ENCODE measurements at regions not wholly inside any gene's neighbourhood (a gene's known extent, or its start where the extent isn't known, plus 50 kb on each side); places are given as distances from the start of the nearest gene placed in this dataset.

GRCh38 chr13:38417241-38417640, 67.6 kb downstream of the UFM1 start:
- no peak for FAIRE-seq
- WGBS (ENCODE audit: insufficient coverage, insufficient replicate concordance, low lambda C conversion rate, missing lambda C conversion rate) = 100% methylated on average over 1 of the region's 1 CpG

GRCh38 chr13:38417727-38418126, 68.1 kb downstream of the UFM1 start:
- SMC1A ChIA-PET (ENCODE audit: uncharacterized antibody, unreplicated experiment) = no interaction called here
- peaks cover 5% of the 10 kb centered on the region; the same call in 1 of the 2 replicates for H3K4me1 ChIP-seq (ENCODE audit: control insufficient read depth, insufficient read depth, low read length)
- no peak overlapping the region for H3K4me3 ChIP-seq
- CTCF ChIA-PET = no interaction called here
- no peak overlapping the region for H3K9ac ChIP-seq (ENCODE audit: control insufficient read depth, insufficient read depth, low read length)
- RAD21 ChIA-PET (ENCODE audit: unreplicated experiment) = no interaction called here
- no peaks in the 10 kb centered on the region for H3K27me3 ChIP-seq (replicated peaks in 1 of 2; ENCODE audit: control insufficient read depth in 2 of 2, insufficient read depth in 2 of 2, low read length in 1 of 2)
- 63% methylated on average over 2 of the region's 2 CpGs for WGBS (ENCODE audit: insufficient coverage, insufficient replicate concordance, low lambda C conversion rate, missing lambda C conversion rate)
- intact Hi-C loops (cut with micrococcal nuclease; ENCODE audit: unreplicated experiment) (loop anchor here (5.0 kb wide), 1 partner anchor 70 kb away; the partner anchor contains the start of gene UFM1), in situ Hi-C loops (cut with MboI) (no loop called here)
- H3K36me3 ChIP-seq (ENCODE audit: control insufficient read depth in 2 of 2, insufficient read depth in 2 of 2, low read length in 1 of 2) = no peaks in the 10 kb centered on the region
- BruUV-seq (replicated peaks) = no TSS peak
- ATAC-seq = peak; percentile 75
- H3K4me2 ChIP-seq (ENCODE audit: control insufficient read depth, insufficient read depth) = no peak overlapping the region
- no peak for DNase-seq (ENCODE audit: low read depth, low spot score)
- peak; percentile 66 for FAIRE-seq
- H3K27ac ChIP-seq (ENCODE audit: control insufficient read depth, insufficient read depth) = no peak overlapping the region
- H3K79me2 ChIP-seq (ENCODE audit: control insufficient read depth, insufficient read depth, low read length) = no peaks in the 10 kb centered on the region
- H2AFZ ChIP-seq (ENCODE audit: control insufficient read depth, low read depth, low read length) = no peak overlapping the region
- POLR2A ChIA-PET = no interaction called here
- H3K9me3 ChIP-seq (replicated peaks; ENCODE audit: control insufficient read depth, insufficient read depth, low read length) = peaks cover 4% of the 10 kb centered on the region; the same call in 2 of the 3 replicates
- no peaks in the 10 kb centered on the region for H4K20me1 ChIP-seq (ENCODE audit: control insufficient read depth, insufficient read depth)
- TF ChIP-seq ETV6 (conservative IDR thresholded peaks at IDR 0.05 in 1 of 2, IDR thresholded peaks at IDR 0.05 in 1 of 2; ENCODE audit: borderline replicate concordance in 1 of 2, low read depth in 1 of 2) (no peak), ZNF622 (IDR thresholded peaks at IDR 0.05) (no peak), ZZZ3 (IDR thresholded peaks at IDR 0.05; ENCODE audit: control insufficient read depth, insufficient read length, low read depth) (no peak), RELA (IDR thresholded peaks at IDR 0.05; ENCODE audit: borderline replicate concordance, partially characterized antibody) (no peak), FOXM1 (IDR thresholded peaks at IDR 0.05; ENCODE audit: low read depth, low read length) (no peak), ATF2 (IDR thresholded peaks at IDR 0.05; ENCODE audit: low read length) (no peak), EED (IDR thresholded peaks at IDR 0.05; ENCODE audit: low read depth) (no peak)
- TF ChIP-seq, protein P1, sequence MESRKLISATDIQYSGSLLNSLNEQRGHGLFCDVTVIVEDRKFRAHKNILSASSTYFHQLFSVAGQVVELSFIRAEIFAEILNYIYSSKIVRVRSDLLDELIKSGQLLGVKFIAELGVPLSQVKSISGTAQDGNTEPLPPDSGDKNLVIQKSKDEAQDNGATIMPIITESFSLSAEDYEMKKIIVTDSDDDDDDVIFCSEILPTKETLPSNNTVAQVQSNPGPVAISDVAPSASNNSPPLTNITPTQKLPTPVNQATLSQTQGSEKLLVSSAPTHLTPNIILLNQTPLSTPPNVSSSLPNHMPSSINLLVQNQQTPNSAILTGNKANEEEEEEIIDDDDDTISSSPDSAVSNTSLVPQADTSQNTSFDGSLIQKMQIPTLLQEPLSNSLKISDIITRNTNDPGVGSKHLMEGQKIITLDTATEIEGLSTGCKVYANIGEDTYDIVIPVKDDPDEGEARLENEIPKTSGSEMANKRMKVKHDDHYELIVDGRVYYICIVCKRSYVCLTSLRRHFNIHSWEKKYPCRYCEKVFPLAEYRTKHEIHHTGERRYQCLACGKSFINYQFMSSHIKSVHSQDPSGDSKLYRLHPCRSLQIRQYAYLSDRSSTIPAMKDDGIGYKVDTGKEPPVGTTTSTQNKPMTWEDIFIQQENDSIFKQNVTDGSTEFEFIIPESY (IDR thresholded peaks at IDR 0.05) = no peak

More at GRCh38 chr13:38417241-38417640, 67.6 kb downstream of the UFM1 start:
- H3K9me3 ChIP-seq (replicated peaks; ENCODE audit: control insufficient read depth, insufficient read depth, low read length) = peaks cover 4% of the 10 kb centered on the region; the same call in 2 of the 3 replicates
- ChIA-PET POLR2A (no interaction called here), RAD21 (ENCODE audit: unreplicated experiment) (no interaction called here), SMC1A (ENCODE audit: uncharacterized antibody, unreplicated experiment) (no interaction called here), CTCF (no interaction called here)
- no peaks in the 10 kb centered on the region for H3K27me3 ChIP-seq (replicated peaks in 1 of 2; ENCODE audit: control insufficient read depth in 2 of 2, insufficient read depth in 2 of 2, low read length in 1 of 2)
- no TSS peak for BruUV-seq (replicated peaks)
- no peaks in the 10 kb centered on the region for H3K36me3 ChIP-seq (ENCODE audit: control insufficient read depth in 2 of 2, insufficient read depth in 2 of 2, low read length in 1 of 2)
- peaks cover 5% of the 10 kb centered on the region; the same call in 1 of the 2 replicates for H3K4me1 ChIP-seq (ENCODE audit: control insufficient read depth, insufficient read depth, low read length)
- in situ Hi-C loops (cut with MboI) (no loop called here), intact Hi-C loops (cut with micrococcal nuclease; ENCODE audit: unreplicated experiment) (loop anchor here (5.0 kb wide), 1 partner anchor 70 kb away; the partner anchor contains the start of gene UFM1)
- no peak overlapping the region for H3K4me2 ChIP-seq (ENCODE audit: control insufficient read depth, insufficient read depth)
- no peak overlapping the region for H3K4me3 ChIP-seq
- DNase-seq (ENCODE audit: low read depth, low spot score) (no peak), ATAC-seq (no peak)
- H2AFZ ChIP-seq (ENCODE audit: control insufficient read depth, low read depth, low read length) = no peak overlapping the region
- H3K27ac ChIP-seq (ENCODE audit: control insufficient read depth, insufficient read depth) = no peak overlapping the region
- H3K9ac ChIP-seq (ENCODE audit: control insufficient read depth, insufficient read depth, low read length) = no peak overlapping the region
- TF ChIP-seq CREB1 (IDR thresholded peaks at IDR 0.05; ENCODE audit: low read depth) (no peak), NFYA (IDR thresholded peaks at IDR 0.05; ENCODE audit: borderline replicate concordance, low read depth, low read length) (no peak), FOS (IDR thresholded peaks at IDR 0.05; ENCODE audit: borderline replicate concordance, extremely low read depth, insufficient read length) (no peak), GABPA (IDR thresholded peaks at IDR 0.05; ENCODE audit: low read depth) (no peak)
- TF ChIP-seq, protein P2, sequence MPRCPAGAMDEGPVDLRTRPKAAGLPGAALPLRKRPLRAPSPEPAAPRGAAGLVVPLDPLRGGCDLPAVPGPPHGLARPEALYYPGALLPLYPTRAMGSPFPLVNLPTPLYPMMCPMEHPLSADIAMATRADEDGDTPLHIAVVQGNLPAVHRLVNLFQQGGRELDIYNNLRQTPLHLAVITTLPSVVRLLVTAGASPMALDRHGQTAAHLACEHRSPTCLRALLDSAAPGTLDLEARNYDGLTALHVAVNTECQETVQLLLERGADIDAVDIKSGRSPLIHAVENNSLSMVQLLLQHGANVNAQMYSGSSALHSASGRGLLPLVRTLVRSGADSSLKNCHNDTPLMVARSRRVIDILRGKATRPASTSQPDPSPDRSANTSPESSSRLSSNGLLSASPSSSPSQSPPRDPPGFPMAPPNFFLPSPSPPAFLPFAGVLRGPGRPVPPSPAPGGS (IDR thresholded peaks at IDR 0.05; ENCODE audit: borderline replicate concordance, insufficient read depth, low read depth, low read length, poor library complexity, severe bottlenecking) = no peak
- H4K20me1 ChIP-seq (ENCODE audit: control insufficient read depth, insufficient read depth) = no peaks in the 10 kb centered on the region
- H3K79me2 ChIP-seq (ENCODE audit: control insufficient read depth, insufficient read depth, low read length) = no peaks in the 10 kb centered on the region

Data from GM12878 (cell line).